Embryonic facial prominence (tissue), 1 donor: ENCODE measurements at regions not wholly inside any gene's neighbourhood (a gene's known extent, or its start where the extent isn't known, plus 50 kb on each side); places are given as distances from the start of the nearest gene placed in this dataset.
"Not testable (repeated sequence)": the region's sequence is repeated elsewhere in the genome, so short reads cannot be mapped to it uniquely, and the experiment has no call there.

Source experiments
- DNase-seq: peaks from one replicate; pipeline ENCODE4 v3.0.0-alpha.2; 2016; ENCODE audit errors: extremely low spot score

DNA sequence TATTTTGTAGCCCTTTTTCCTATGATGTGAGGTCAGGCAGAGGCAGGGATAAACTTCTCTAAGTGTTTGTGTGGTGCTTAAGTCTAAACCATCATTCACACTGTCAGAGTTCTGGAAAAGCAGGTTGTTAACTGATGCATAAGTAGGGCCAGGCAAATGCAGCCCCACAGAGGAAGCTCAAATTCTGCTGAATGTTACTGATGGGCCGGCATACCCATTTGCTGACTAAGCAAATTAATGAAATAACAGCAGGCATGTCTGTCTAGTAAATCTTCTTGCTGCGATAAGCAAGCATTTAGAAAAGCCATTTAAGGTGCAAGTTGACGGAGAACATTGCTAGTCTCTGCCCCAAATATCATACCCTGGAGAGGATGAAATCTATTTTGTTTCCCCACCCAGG lies 523.2 kb upstream of the CCDC196 start:
- no peak for DNase-seq

DNA sequence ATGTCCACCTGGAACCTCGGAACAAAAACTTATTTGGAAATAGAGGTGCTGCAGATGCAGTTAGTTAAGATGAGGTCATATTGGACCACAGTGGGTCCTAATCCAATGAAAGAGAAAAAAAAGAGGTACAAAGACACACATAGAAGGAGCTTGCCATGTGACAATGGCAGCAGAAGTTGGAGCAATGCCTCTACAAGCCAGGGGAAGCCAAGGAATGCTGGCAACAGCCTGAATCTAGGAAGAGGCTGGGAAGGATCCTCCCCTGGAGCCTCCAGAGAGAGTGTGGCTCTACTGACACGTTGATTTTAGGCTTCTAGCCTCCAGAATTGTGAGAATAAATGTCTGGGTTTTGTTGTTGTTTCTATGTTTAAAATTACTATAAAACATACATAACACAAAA lies 521.8 kb upstream of the CCDC196 start:
- DNase-seq = no peak

DNA sequence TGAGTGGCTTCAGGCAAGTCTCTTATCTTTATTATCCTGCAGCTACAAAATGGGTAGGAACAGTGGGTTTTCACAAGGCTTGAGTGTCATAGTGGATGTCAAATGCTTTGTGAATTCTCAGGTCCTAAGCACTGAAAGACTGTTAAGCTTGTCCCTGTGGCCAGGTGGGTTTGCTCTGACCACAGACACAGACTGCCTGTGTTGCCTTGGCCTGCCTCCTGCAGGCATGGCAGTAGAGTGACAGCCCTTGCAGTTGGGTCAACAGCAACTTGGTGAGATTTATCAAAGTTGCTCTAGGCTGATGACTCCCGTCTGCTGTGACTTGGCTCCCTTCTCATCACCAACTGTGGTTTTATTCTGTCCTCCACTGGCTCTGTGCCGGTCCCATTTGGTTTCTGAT lies 520.0 kb upstream of the CCDC196 start:
- no peak for DNase-seq

DNA sequence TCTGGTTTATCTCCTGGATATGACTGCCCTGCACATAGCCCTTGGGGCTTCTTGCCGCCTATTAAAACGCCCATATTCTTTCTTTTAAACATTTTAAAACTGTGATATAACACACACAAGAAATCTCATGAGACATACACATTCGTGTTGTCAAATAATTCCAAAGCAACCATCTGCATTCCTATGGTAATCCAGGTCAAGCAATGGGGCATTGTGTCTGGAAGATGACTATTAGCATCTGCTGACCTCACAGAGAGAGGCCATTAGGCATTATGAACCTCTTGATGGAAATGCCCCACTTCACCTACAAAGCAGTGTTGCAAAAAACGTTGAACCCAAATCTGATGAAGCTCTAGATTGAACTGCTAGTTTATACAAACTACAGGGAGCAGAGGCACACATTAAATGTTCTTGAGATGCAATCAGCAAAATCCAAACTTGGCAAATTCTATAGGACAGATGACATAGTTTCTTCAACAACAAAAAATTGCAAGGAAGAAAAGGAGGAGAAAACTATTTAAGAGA lies 513.8 kb upstream of the CCDC196 start:
- DNase-seq = no peak

DNA sequence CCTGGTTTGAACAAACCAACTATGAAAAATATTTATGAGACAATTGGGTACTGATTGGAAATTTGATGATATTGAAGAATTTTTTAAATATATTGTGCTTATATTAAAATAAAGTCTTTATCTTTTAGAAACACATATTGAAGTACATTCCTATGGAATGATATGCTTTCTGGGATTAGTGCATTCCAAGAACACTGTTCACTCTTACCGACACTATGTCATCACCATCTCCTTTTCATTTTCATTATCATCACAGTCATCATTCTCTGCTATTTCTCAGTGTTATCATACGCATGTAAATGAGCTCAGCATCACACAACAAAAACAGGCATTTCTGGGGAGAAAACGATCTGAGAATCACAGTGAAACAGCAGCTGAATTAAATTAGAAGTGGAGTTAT lies 513.3 kb upstream of the CCDC196 start:
- DNase-seq = no peak

DNA sequence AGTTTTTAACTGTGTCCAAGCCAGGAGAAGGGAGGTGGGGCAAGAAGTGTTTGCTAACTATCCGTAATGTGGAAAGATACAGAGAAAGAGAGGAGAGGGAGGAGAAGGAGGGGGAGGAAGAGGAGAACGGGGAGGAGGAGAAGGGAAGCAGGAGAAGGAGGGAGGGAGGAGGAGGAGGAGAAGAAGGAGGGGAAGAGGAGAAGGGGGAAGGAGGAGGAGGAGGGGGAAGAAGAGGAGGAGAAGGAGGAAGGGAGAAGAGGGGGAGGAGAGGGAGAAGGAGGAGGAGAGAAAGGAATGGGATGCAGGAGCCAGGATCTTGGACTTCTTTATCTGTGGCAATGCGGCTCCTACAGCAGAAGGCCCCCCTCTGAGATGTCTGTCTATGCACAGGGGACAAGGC lies 510.3 kb upstream of the CCDC196 start:
- no peak for DNase-seq

DNA sequence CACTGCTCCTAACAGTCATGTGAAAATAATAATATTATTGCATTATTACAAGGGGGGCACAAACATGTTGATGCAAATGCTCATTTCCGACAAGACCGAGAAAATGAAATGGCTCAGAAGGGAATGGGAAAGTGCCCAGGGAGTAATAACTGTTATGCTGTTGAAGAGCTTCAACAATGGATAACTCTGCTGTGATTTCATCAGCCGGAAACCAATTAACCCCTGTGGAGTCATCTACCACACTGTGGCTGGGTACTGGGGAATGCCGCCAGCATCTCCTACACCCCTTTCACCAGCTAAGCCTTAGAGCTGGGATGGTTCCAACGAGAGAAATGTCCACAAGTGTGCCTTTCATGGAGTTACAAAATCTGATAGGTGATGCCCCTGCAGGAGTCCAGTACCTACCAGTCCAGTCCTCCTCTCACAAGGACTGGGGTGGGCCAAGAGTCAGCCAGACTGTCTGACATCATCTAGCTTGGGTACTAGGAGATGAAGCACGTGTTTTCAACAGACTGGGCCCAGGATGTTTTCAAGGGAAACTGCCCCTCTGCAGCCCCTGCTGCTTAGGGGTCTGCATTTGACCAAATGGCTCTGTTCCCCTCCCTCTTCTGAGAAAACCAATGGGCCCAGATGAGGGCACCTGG lies 509.3 kb upstream of the CCDC196 start:
- no peak for DNase-seq

DNA sequence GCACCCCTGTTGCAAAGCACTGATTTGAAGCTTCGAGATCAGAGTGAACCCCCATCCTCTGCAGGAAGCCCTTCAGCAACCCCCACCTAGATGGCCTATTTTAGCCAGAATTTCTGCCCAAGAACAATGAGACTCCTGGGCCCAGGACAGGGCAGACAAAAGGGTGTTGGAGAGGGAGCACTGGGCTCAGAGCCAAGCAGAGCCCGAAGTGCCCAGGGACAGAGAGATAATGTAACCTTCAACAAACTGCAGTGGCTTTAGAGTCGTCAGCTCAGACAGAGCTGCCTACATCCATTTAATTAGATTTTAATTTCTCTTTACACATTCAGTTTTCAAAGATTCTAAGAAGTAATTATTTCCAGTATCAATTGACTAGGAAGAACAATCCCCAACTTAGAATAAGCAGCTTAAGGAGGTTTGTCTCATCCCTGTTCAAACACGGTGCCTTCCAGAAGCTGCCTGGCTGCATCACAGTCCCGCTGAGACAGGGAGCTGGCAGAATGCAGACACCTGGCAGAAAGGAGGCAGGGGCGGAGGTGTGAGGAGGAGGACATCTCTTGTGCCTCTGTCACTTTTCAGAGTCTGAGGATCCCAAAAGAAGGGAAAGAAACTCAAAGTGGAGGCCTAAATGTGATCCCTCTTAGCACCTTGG lies 504.9 kb upstream of the CCDC196 start:
- DNase-seq = no peak

DNA sequence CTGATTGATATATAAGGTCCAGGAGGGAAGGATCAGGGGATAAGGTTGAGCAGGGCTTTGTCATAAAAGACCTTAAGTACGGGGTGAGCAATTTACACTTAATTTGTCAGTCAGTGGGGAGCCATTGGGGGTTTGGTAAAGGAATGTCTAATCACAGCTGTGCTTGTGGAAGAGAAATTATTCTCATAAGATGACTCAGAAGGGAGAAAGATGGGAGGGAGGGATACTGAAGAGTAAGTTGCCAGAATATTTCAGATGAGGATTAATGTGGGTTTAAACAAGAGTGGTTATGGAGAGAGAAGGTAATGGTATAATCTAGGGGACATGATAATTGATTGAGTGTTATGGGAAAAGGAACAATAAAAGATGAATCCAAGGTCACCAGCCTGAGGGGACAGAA lies 500.1 kb upstream of the CCDC196 start:
- DNase-seq = no peak

DNA sequence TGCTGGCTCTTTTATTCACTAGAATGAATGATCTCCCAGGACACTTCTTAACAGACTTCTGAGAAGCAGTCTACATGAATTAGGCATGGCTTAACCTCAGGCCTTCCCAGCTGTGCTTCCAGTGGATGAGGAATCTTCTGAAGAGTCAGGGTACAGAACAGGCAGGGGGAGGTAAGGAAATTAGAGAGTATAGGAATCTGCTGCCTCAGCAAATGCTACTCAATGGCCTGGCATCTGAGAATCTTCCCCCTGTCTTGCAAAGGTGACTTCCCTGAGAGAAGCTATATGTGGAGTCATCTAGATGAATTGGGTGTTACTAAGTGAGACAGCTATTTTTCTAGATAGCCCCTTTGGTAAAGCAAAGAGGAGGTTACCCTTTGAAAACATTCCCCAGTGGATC lies 496.2 kb upstream of the CCDC196 start:
- DNase-seq = no peak

DNA sequence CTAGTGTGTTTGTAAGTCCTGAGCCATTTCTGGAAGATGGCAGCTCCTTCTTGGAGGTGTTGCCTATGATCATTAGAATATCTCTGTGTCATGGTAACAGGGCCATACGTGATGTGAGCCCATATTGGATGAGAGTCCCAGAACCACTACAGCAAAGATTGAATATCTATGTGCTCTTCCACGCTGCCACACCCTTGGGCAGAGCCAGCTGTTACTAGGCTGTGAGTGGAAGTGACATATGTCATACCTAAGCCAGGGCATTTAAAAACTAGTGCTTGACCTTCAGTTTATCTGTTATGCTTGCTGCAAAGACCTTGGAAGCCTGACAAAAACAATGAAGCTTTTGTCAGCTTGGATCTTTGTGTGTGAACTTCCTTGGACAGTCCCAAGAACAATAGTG lies 495.1 kb upstream of the CCDC196 start:
- no peak for DNase-seq

DNA sequence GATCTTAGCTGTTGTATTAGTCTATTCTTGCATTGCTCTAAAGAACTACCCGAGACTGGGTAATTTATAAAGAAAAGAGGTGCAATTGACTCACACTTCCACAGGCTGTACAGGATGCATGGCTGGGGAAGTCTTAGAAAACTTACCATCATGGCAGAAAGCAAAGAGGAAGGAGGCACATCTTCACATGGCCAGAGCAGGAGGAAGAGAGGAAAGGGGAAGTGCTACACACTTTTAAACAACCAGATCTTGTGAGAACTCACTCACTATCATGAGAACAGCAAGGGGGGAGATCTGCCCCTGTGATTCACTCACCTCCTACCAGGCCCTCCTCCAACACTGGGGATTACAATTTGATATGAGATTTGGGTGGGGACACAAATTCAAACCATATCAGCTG lies 494.2 kb upstream of the CCDC196 start:
- not testable (repeated sequence) for DNase-seq

DNA sequence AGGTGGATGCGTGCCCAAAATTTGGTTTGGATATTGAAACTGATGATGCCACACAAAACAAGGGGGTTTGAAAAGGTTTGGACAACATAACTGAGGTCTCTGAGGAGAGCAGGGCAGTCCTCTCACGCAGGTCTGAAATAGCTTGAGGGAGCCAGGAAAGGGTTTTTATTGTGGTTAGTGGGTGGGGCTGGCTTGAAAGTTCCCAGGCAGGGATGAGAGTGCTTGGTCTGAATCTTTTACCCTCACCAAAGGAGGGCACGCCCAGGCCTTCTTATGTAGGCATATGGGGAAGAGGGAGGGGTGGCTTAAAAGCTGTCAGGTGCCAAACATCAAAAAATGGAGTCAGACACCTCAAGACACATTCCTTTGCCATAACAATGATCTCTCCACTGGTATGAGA lies 493.1 kb upstream of the CCDC196 start:
- no peak for DNase-seq

DNA sequence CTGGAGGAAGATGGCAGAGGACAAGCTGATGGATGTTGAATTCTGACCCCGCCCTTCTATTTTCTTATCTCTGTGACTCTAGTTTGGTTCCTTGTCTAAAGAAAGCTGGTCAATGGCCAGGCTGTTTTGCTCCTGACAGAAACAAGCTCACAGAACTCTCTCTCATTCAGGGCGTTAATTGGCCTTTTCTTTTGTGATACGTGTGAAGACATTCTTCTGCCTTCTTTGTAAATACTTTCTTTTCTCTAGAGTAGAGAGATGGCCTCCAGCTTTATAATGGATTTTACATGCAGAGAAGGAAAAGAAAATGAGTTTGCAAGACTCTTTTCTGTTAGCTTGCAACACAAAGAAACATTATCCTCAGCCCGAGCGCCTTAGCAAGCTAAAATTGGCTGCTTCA lies 492.2 kb upstream of the CCDC196 start:
- no peak for DNase-seq

DNA sequence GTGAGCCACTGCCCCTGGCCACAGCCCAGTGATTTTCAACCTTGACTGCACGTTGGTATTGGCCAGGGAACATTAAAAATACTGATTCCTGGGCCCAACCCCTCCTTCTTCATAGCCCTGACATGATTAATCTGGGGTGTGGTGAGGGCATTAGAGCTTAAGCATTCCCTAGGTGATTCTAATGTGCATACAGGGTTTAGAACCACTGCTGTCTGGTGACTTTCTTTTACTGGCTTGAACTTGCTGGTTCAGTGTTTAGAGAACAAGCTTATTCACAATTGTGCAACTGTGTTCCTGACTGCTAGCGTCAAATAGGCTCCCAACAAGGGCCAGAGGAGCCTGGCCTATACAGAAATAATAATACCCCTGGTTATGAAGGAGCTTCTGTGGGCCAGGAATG lies 488.8 kb upstream of the CCDC196 start:
- no peak for DNase-seq

DNA sequence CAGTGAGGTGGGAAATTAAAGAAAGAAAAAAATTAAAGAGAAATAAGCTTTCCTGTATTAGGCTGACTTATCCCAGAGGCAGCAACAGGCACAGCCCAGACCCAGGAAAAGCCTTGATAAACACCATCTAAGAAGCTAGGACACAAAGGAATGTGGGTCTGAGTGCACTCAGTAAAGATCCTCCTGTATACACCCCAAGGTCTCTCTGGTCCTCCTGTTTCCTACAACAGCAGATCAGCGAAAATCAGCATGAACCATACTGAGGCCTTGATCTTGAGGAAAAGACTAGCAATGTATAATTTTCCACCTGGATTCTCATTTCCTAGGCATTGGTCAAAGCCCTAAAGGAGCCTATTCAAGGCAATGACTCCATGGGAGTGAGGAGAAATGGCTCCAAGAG lies 486.3 kb upstream of the CCDC196 start:
- DNase-seq = no peak

DNA sequence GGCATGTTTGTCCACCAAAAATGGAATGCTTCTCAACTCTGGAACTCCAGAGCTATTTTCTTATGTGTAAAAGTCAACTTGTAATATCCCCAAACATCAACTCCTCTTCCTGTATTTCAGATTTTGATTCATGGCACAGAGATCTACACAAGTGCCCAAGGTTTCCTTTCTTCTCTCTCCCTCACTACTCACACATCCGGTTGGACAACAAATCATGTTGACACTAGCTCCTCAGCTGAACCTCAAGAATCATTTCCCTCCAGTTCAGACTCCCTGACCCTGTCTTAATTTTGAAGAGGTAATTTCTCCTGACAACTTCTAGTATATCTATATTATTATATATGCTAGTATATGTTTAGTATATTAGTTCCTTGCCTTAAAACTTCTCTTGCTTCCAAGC lies 485.4 kb upstream of the CCDC196 start:
- DNase-seq = no peak

DNA sequence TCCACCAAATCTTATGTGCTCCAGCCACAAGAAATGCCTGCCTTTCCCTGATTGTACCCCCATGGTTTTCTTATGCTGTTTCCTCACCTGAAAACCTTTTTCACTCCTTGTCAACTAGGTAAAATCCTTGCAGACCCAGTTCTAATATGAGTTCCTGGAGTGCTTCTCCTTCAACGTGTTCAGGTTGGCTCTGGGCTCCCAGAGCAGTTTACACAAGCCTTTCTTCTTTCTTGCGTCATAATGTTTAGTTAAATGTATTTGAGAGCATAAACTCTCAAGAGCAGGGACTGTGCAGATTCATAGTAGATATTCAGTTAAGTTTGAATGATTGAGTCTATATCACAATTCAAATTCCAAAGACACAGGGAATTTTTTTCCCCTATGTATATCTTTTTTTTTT lies 484.8 kb upstream of the CCDC196 start:
- DNase-seq = no peak

DNA sequence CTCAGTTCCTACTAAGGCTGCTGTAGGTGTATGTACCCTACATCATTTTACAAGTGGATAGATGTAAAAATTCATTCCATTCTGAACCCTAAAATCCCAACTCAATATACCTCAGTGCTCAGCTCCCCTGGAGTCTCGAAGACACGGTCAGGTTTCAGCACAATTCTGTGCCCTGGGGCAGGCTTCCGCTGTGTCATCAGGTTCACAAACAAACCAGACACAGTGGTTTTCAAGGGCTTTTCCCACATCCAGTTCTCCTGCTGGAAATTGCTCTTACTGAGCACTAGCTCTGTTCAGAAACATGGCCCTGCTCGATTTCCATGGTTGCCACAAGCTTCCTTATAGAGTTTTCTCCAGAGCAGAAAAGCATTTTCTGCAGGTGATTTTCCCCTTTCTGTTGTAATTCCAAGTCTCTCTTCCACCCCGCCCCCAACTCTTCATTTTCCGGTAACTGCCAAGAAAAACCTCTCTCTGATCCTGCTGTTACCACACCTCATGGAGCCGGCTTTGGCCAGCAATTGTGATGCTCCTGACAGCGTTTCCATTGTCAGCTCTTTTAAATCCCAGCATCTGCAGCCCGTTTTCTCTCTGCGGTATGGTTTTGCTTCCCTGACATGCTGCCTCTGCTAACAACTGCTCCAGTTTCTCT lies 483.0 kb upstream of the CCDC196 start:
- no peak for DNase-seq

DNA sequence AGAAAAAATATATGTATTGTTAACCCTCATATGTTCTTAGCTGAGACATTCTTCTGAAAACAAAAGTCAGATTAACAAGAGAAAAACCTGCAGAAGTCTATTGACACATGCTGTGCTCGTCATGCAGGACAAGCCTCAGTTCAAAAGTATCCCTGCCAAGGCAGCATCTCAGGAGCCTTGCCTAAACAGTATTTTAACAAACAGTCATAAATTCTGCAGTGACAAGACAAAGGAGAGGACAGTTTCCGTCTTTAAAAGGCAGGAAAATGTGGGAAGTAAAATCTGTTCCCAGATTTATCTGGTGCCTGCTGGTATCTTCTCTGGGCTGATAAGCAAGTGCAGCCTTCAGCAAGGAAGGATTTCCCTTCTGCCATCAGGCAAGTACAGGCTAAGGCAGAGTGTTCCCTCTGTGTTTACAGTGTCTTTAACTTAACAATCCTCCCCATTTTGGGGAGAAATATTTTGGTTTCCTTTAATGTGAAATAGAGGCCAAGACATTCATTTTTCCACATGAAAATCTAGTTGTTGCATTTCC lies 480.2 kb upstream of the CCDC196 start:
- DNase-seq = no peak

DNA sequence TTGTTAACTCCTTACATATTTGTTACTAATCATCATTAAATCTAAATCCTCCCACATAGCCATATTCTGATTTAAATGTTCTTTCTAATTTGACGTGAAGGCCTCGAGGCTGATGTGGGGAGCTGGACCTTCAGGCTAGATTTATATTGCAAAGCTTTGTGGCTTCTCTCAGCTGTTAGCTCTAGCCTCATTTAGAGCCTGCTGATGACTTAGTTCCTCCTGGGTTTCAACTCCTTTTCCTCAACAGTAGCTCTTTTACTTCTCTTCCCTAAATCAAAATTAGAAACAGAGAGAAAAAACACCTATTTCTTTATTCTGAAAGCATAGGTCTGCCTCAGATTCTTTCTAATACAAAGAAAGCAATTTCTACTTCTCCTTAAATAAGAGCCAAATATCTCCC lies 477.5 kb upstream of the CCDC196 start:
- no peak for DNase-seq

DNA sequence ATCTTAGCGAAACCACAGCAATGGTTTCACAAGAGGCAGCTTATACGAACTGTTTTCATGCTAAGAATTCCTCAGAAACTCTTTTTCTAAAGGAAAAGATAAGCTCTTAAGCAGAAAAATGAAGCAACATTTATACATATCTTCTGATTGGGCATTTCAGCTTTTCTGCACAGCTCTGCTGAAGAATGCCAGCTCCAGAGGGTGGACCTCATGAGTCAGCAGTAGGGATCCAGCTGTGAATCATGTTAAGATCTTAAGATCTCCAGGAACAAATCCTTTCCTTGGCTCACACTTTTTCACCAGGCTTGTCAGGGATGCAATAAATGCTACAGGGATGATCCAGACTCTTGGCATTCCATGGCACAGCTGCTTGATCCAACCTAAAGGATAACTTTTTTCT lies 477.1 kb upstream of the CCDC196 start:
- no peak for DNase-seq

DNA sequence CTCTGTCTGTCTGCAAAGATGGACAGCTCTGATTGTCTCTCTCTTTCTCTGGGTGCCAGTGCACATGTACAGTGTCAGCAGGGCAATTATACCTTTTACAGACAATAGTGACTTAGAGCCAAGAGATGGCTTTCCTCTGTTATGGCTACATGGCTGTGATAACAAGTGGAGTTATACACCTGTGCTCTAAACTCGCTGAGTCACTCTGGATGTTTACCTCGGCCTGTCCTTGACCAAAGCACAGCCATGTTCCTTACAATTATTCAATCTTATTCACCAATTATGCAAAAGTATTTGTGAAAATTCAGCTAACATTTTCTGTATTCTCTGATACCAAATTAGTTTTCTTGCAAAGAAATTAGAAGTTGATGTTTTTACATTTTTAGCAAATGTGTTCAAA lies 475.5 kb upstream of the CCDC196 start:
- DNase-seq = no peak
